Panc1 (cell line): ENCODE measurements at regions not wholly inside any gene's neighbourhood (a gene's known extent, or its start where the extent isn't known, plus 50 kb on each side); places are given as distances from the start of the nearest gene placed in this dataset.

Experiments
- ATAC-seq: fragments of 200-7000 bp; cut with Tn5 transposase; 2 replicates; pipeline ENCODE4 v1.9.1; 2020; ENCODE audit warnings: mild to moderate bottlenecking, moderate library complexity
- BruUV-seq: library from RNA; stranded (reverse); fragments of 400-500 nt; replicated peaks from 2 replicates; lab custom pipeline; 2021; lab: Mats Ljungman, UMichigan
- CTCF ChIA-PET: fragments of 300-600 bp; sonication (Branson Sonifier 250); formaldehyde crosslinking; loops from one replicate; lab custom pipeline; 2022; ENCODE audit warnings: antibody characterized with exemption; lab: Charles Lee
- POLR2A ChIA-PET: fragments of 300-600 bp; sonication (Branson Sonifier 250); formaldehyde crosslinking; loops from one replicate; lab custom pipeline; 2022; ENCODE audit warnings: antibody characterized with exemption; lab: Charles Lee
- DNase-seq: peaks from one replicate; pipeline ENCODE4 v3.0.0-alpha.2; 2010; ENCODE audit warnings: low read depth, low spot score
- H3K27ac ChIP-seq: 2 replicates; pipeline ENCODE4 v1.5.1; 2011; ENCODE audit warnings: mild to moderate bottlenecking, low read length, inconsistent platforms
- H3K27me3 ChIP-seq: fragments of 200-500 bp; sonication (Bioruptor generic); 2 replicates; pipeline ENCODE4 v1.6.0; 2014; ENCODE audit warnings: low read length, inconsistent platforms; ENCODE audit not compliant: control insufficient read depth, insufficient read depth
- H3K36me3 ChIP-seq: fragments of 200-500 bp; sonication (Bioruptor generic); 2 replicates; pipeline ENCODE4 v1.5.1; 2014; ENCODE audit warnings: inconsistent platforms, mild to moderate bottlenecking, low read length, moderate library complexity; ENCODE audit not compliant: control insufficient read depth, insufficient read depth
- H3K4me1 ChIP-seq: 2 replicates; pipeline ENCODE4 v1.5.1; 2011; ENCODE audit warnings: inconsistent platforms, mild to moderate bottlenecking, low read length, moderate library complexity; ENCODE audit not compliant: control insufficient read depth, insufficient read depth
- H3K4me3 ChIP-seq, 2 experiments: 2 replicates each; pipeline ENCODE4 v1.5.1; 2011 to 2012; ENCODE audit warnings: low read depth in 2 of 2, low read length in 2 of 2, mild to moderate bottlenecking in 2 of 2, inconsistent platforms in 1 of 2, moderate library complexity in 1 of 2
- H3K9me3 ChIP-seq: fragments of 200-500 bp; sonication (Bioruptor generic); 2 replicates; pipeline ENCODE4 v1.5.1; 2014; ENCODE audit warnings: low read depth, mild to moderate bottlenecking, inconsistent platforms, low read length, moderate library complexity; ENCODE audit not compliant: control insufficient read depth, insufficient read depth
- POLR2AphosphoS5 ChIP-seq: IDR thresholded peaks from 2 replicates; pipeline ENCODE4 v1.6.1; 2012; ENCODE audit warnings: mild to moderate bottlenecking, low read depth, low read length, moderate library complexity
- SIN3A ChIP-seq: IDR thresholded peaks from 2 replicates; pipeline ENCODE4 v1.6.1; 2012; ENCODE audit warnings: low read depth, mild to moderate bottlenecking, low read length, moderate library complexity, borderline replicate concordance; ENCODE audit not compliant: insufficient read depth
- TCF7L2 ChIP-seq: IDR thresholded peaks from 2 replicates; pipeline ENCODE4 v1.6.1; 2011; ENCODE audit warnings: mild to moderate bottlenecking, low read depth, low read length, inconsistent platforms
- in situ Hi-C: cut with HindIII; loops from 2 replicates; pipeline ENCODE4 v1.10.0; 2016; ENCODE audit warnings: low sequenced_read_pairs, low pct_unique_long_range_greater_than_20kb
- intact Hi-C: fragments of 100-400 bp; cut with micrococcal nuclease; formaldehyde crosslinking; loops from one replicate; pipeline ENCODE4 v1.10.0; 2022; ENCODE audit not compliant: unreplicated experiment
- TF ChIP-seq, protein P1 (sequence below), 2 experiments: IDR thresholded peaks; 2 replicates each; pipeline ENCODE4 v1.6.1; 2011 to 2012; ENCODE audit warnings: low read depth in 2 of 2, control low read depth in 1 of 2, low read length in 1 of 2, mild to moderate bottlenecking in 1 of 2, moderate library complexity in 1 of 2; ENCODE audit not compliant: insufficient read depth in 1 of 2
- TF ChIP-seq, protein P2 (sequence below): fragments of 450-650 bp; IDR thresholded peaks from 2 replicates; pipeline ENCODE4 v1.5.1; 2017; ENCODE audit warnings: mild to moderate bottlenecking

DNA sequence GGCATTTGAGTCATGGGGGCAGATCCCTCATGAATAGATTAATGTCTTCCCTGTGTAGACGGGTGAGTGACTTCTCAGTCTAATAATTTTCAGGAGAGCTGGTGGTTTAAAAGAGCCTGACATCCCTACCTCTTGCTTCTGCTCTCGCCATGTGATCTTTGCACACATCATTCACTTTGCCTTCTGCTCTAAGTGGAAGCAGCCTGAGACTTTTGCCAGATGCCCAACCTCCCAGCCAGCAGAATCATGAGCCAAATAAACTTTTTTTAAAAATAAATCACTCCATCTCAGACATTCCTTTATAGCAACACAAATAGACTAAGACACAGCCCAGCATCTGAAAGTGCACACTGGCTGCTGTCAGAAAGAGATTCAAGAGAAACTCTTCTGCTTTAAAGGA is 155.2 kb downstream of the ZNF365 start:
- no TSS peak for BruUV-seq
- no peak overlapping the region for H3K27ac ChIP-seq
- no peak for ATAC-seq
- H3K4me1 ChIP-seq = no peaks in the 10 kb centered on the region
- TF ChIP-seq POLR2AphosphoS5 = no peak
- TF ChIP-seq, protein P1, sequence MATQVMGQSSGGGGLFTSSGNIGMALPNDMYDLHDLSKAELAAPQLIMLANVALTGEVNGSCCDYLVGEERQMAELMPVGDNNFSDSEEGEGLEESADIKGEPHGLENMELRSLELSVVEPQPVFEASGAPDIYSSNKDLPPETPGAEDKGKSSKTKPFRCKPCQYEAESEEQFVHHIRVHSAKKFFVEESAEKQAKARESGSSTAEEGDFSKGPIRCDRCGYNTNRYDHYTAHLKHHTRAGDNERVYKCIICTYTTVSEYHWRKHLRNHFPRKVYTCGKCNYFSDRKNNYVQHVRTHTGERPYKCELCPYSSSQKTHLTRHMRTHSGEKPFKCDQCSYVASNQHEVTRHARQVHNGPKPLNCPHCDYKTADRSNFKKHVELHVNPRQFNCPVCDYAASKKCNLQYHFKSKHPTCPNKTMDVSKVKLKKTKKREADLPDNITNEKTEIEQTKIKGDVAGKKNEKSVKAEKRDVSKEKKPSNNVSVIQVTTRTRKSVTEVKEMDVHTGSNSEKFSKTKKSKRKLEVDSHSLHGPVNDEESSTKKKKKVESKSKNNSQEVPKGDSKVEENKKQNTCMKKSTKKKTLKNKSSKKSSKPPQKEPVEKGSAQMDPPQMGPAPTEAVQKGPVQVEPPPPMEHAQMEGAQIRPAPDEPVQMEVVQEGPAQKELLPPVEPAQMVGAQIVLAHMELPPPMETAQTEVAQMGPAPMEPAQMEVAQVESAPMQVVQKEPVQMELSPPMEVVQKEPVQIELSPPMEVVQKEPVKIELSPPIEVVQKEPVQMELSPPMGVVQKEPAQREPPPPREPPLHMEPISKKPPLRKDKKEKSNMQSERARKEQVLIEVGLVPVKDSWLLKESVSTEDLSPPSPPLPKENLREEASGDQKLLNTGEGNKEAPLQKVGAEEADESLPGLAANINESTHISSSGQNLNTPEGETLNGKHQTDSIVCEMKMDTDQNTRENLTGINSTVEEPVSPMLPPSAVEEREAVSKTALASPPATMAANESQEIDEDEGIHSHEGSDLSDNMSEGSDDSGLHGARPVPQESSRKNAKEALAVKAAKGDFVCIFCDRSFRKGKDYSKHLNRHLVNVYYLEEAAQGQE (IDR thresholded peaks at IDR 0.05; ENCODE audit: insufficient read depth in 1 of 2, low read depth in 2 of 2, low read length in 1 of 2) = no peak
- no peak for TF ChIP-seq TCF7L2
- TF ChIP-seq SIN3A = no peak
- TF ChIP-seq, protein P2, sequence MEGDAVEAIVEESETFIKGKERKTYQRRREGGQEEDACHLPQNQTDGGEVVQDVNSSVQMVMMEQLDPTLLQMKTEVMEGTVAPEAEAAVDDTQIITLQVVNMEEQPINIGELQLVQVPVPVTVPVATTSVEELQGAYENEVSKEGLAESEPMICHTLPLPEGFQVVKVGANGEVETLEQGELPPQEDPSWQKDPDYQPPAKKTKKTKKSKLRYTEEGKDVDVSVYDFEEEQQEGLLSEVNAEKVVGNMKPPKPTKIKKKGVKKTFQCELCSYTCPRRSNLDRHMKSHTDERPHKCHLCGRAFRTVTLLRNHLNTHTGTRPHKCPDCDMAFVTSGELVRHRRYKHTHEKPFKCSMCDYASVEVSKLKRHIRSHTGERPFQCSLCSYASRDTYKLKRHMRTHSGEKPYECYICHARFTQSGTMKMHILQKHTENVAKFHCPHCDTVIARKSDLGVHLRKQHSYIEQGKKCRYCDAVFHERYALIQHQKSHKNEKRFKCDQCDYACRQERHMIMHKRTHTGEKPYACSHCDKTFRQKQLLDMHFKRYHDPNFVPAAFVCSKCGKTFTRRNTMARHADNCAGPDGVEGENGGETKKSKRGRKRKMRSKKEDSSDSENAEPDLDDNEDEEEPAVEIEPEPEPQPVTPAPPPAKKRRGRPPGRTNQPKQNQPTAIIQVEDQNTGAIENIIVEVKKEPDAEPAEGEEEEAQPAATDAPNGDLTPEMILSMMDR = no peak
- CTCF ChIA-PET = no interaction called here
- POLR2A ChIA-PET = interaction anchor here (0.6 kb wide), 1 partner anchor 86 kb away, joined by 7 read pairs; no protein-coding TSS in a partner anchor
- in situ Hi-C loops = no loop called here
- intact Hi-C loops = no loop called here
- no peaks in the 10 kb centered on the region for H3K36me3 ChIP-seq
- H3K27me3 ChIP-seq = no peaks in the 10 kb centered on the region
- peaks cover 6% of the 10 kb centered on the region; the same call in 1 of the 2 replicates for H3K9me3 ChIP-seq
- DNase-seq = no peak
- H3K4me3 ChIP-seq = no peak overlapping the region

DNA sequence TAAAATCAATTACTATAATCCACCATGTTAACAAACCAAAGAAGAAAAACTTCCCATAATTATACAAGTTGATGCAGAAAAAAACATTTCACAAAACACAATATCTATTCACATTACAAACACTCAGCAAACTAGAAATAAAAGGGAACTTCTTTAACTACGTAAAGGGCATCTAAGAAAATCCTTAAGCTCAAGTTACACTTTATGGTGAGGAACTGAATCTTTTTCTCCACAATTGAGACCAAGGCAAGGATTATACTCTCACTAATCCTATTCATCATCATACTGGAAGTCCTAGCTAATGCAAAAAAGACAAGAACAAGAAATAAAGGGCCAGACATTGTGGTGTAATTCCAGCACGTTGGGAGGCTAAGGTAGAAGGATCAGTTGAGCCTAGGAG is 159.9 kb downstream of the ZNF365 start:
- BruUV-seq = no TSS peak
- CTCF ChIA-PET = interaction anchor here (0.6 to 0.7 kb wide), 2 partner anchors 97 to 103 kb away, joined by 3 to 4 read pairs; no protein-coding TSS in a partner anchor
- TF ChIP-seq, protein P1 (IDR thresholded peaks at IDR 0.05; ENCODE audit: insufficient read depth in 1 of 2, low read depth in 2 of 2, low read length in 1 of 2) = no peak
- TF ChIP-seq, protein P2 = no peak
- TF ChIP-seq POLR2AphosphoS5 = no peak
- no peak for TF ChIP-seq SIN3A
- no peak for TF ChIP-seq TCF7L2
- peaks cover 6% of the 10 kb centered on the region; the same call in 1 of the 2 replicates for H3K9me3 ChIP-seq
- no peak overlapping the region for H3K27ac ChIP-seq
- in situ Hi-C loops (no loop called here), intact Hi-C loops (no loop called here)
- DNase-seq (no peak), ATAC-seq (no peak)
- no peaks in the 10 kb centered on the region for H3K27me3 ChIP-seq
- POLR2A ChIA-PET = no interaction called here
- no peaks in the 10 kb centered on the region for H3K4me1 ChIP-seq
- H3K36me3 ChIP-seq = no peaks in the 10 kb centered on the region
- H3K4me3 ChIP-seq = no peak overlapping the region
